ENCODE measurements at regions not wholly inside any gene's neighbourhood (a gene's known extent, or its start where the extent isn't known, plus 50 kb on each side); places are given as distances from the start of the nearest gene placed in this dataset.

DNA sequence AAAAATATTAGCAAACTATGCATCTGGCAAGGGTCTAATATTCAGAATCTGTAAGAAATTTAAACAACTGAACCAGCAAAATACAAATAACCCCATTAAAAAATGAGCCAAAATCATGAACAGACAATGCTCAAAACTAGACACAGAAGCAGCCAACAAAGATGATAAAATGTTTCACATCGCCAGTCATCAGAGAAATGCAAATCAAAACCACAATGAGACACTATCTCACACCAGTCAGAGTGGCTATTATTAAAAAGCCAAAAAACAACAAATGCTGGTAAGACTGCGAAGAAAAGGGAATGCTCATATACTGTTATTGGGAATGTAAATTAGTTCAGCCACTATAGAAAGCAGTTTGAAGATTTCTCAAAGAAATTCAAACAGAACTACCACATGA lies 201.3 kb upstream of the CPEB2 start:
- DNase-seq (ENCODE audit: low read depth) = no peak
- H3K4me3 ChIP-seq (ENCODE audit: control insufficient read depth, low read depth, low read length) = no peak overlapping the region
- TF ChIP-seq, protein P1, sequence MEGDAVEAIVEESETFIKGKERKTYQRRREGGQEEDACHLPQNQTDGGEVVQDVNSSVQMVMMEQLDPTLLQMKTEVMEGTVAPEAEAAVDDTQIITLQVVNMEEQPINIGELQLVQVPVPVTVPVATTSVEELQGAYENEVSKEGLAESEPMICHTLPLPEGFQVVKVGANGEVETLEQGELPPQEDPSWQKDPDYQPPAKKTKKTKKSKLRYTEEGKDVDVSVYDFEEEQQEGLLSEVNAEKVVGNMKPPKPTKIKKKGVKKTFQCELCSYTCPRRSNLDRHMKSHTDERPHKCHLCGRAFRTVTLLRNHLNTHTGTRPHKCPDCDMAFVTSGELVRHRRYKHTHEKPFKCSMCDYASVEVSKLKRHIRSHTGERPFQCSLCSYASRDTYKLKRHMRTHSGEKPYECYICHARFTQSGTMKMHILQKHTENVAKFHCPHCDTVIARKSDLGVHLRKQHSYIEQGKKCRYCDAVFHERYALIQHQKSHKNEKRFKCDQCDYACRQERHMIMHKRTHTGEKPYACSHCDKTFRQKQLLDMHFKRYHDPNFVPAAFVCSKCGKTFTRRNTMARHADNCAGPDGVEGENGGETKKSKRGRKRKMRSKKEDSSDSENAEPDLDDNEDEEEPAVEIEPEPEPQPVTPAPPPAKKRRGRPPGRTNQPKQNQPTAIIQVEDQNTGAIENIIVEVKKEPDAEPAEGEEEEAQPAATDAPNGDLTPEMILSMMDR (conservative IDR thresholded peaks at IDR 0.05; ENCODE audit: control insufficient read depth, insufficient read depth, low read depth, low read length) = no peak

- DNase-seq (ENCODE audit: low read depth) = no peak
- H3K4me3 ChIP-seq (ENCODE audit: control insufficient read depth, low read depth, low read length) = no peak overlapping the region
- TF ChIP-seq, protein P1 (conservative IDR thresholded peaks at IDR 0.05; ENCODE audit: control insufficient read depth, insufficient read depth, low read depth, low read length) = no peak
These were observed 199.7 kb upstream of the CPEB2 start for GRCh38 chr4:14802596-14802995.

DNA sequence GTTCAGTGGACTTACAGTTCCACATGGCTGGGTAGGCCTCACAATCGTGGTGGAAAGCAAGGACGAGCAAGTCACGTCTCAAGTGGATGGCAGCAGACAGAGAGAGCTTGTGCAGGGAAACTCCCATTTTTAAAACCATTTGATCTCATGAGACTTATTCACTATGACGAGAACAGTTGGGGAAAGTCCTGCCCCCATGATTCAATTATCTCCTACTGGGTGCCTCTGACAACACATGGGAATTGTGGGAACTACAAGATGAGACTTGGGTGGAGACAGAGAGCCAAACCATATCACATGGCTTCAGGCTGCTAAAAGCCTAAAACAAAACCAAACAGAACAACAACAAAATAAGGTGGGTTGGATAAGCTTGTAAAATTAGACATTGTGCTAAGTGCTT lies 194.4 kb upstream of the CPEB2 start:
- TF ChIP-seq, protein P1 (conservative IDR thresholded peaks at IDR 0.05; ENCODE audit: control insufficient read depth, insufficient read depth, low read depth, low read length) = no peak
- no peak overlapping the region for H3K4me3 ChIP-seq (ENCODE audit: control insufficient read depth, low read depth, low read length)
- no peak for DNase-seq (ENCODE audit: low read depth)

DNA sequence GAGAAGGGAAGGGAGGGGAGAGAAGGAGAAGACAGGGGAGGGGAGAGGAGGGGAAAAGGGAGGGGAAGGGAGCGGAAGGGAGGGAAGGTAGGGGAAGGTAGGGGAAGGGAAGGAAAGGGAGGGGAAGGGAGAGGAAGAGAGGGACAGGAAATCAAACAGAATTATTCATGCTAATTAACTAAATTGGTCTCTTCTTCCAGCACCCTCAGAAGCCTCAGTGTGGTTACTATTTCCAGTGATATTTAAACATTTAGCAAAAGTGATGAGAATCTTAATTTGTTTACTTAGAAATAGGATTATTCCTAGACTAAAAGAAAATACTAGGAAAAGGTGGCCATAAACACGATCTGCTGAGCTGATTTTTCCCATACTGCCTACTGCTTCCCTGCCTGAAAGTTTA lies 193.1 kb upstream of the CPEB2 start:
- no peak for DNase-seq (ENCODE audit: low read depth)
- no peak overlapping the region for H3K4me3 ChIP-seq (ENCODE audit: control insufficient read depth, low read depth, low read length)
- TF ChIP-seq, protein P1 (conservative IDR thresholded peaks at IDR 0.05; ENCODE audit: control insufficient read depth, insufficient read depth, low read depth, low read length) = no peak

- no peak overlapping the region for H3K4me3 ChIP-seq (ENCODE audit: control insufficient read depth, low read depth, low read length)
- TF ChIP-seq, protein P1 (conservative IDR thresholded peaks at IDR 0.05; ENCODE audit: control insufficient read depth, insufficient read depth, low read depth, low read length) = no peak
- no peak for DNase-seq (ENCODE audit: low read depth)
These were observed 192.2 kb upstream of the CPEB2 start for GRCh38 chr4:14810121-14810520.

DNA sequence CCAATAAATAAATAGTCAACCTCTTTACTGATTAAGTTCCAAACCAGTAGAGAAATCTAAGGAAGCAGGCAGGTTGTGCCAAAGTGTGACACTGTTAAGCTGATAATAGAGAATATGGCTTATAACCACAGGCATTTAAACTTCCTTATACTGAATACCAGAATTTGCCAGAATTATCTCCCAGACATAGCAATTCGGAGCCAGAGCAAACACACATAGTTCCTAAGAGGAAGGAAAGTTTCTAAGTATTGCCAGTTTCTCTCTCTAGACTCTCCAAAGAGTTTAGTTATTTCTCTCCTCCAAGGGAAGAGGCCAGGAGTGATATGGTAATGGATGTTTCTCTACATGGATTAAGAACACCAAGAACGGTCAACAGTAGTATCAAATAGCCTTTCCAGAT lies 191.7 kb upstream of the CPEB2 start:
- H3K4me3 ChIP-seq (ENCODE audit: control insufficient read depth, low read depth, low read length) = no peak overlapping the region
- TF ChIP-seq, protein P1 (conservative IDR thresholded peaks at IDR 0.05; ENCODE audit: control insufficient read depth, insufficient read depth, low read depth, low read length) = no peak
- no peak for DNase-seq (ENCODE audit: low read depth)

DNA sequence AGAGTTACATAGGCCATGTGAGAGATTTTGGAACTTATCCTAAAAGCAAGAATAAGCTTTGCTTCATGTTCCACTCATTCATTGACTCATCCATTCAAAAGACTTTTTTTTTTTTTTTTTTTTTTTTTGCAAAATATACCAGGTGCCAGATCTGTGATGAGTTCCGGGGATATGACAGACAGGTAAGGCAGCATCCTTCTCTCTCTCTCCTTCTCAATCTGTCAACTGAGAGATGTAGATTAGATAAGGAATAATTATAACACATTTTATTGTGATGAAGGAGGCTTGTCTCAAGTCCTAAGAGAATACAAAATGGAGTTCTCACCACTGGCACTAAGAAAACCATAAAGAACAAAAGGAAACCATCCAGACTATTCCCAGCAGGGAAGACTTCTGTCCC lies 190.2 kb upstream of the CPEB2 start:
- peak; percentile 17 for DNase-seq (ENCODE audit: low read depth)
- TF ChIP-seq, protein P1 (conservative IDR thresholded peaks at IDR 0.05; ENCODE audit: control insufficient read depth, insufficient read depth, low read depth, low read length) = no peak
- H3K4me3 ChIP-seq (ENCODE audit: control insufficient read depth, low read depth, low read length) = no peak overlapping the region

All from fibroblast of mammary gland (primary cell).